ENCODE measurements at regions not wholly inside any gene's neighbourhood (a gene's known extent, or its start where the extent isn't known, plus 50 kb on each side); places are given as distances from the start of the nearest gene placed in this dataset.

GRCh38 chr2:11102466-11102865 lies 52.8 kb upstream of the SLC66A3 start:
- Histone ChIP-seq H2BK15ac (ENCODE audit: low read depth, low read length) (no peak overlapping the region), H3K27me3 (ENCODE audit: insufficient read depth, low read length) (no peaks in the 10 kb centered on the region; the same call in none of the 2 replicates), H2BK5ac (ENCODE audit: insufficient read length, low read length) (no peak overlapping the region), H4K20me1 (ENCODE audit: control insufficient read depth, insufficient read depth, insufficient read length) (no peaks in the 10 kb centered on the region), H3K27ac (ENCODE audit: insufficient read length, low read depth, low read length) (no peak overlapping the region), H3K18ac (ENCODE audit: insufficient read length, low read depth, low read length) (no peak overlapping the region), H3K4me1 (ENCODE audit: insufficient read depth, low read length) (no peaks in the 10 kb centered on the region), H3K79me1 (ENCODE audit: insufficient read depth, low read depth, low read length, poor library complexity, severe bottlenecking) (no peaks in the 10 kb centered on the region), H4K5ac (ENCODE audit: insufficient read length, low read depth, low read length) (no peak overlapping the region), H4K8ac (replicated peaks; ENCODE audit: insufficient read length, low read depth, low read length) (no peak overlapping the region), H3K9me3 (ENCODE audit: control insufficient read depth, low read depth, low read length) (no peaks in the 10 kb centered on the region), H2BK120ac (ENCODE audit: low read depth, low read length, poor library complexity, severe bottlenecking) (no peak overlapping the region), H2BK20ac (ENCODE audit: low read depth, low read length, poor library complexity, severe bottlenecking) (no peak overlapping the region), H3K4ac (ENCODE audit: low read depth, low read length) (no peak overlapping the region), H3K4me2 (ENCODE audit: insufficient read depth, insufficient read length, low read length) (no peak overlapping the region), H2AFZ (ENCODE audit: low read length) (no peak overlapping the region), H3K79me2 (ENCODE audit: insufficient read depth, low read length) (no peaks in the 10 kb centered on the region), H2BK12ac (ENCODE audit: insufficient read length, low read depth, low read length) (no peak overlapping the region), H3K23me2 (ENCODE audit: insufficient read length, low read depth, low read length, poor library complexity, severe bottlenecking) (no peaks in the 10 kb centered on the region), H3K14ac (ENCODE audit: insufficient read depth, low read length) (no peak overlapping the region), H3K9ac (ENCODE audit: extremely low read depth, insufficient read length, low read length) (no peak overlapping the region), H3K23ac (ENCODE audit: insufficient read length, low read depth, low read length) (no peak overlapping the region), H2AK5ac (ENCODE audit: insufficient read length, low read length) (no peak overlapping the region), H3T11ph (ENCODE audit: low read length) (no peak overlapping the region), H4K91ac (ENCODE audit: insufficient read length, low read depth, low read length) (no peak overlapping the region), H3K56ac (ENCODE audit: insufficient read length, low read depth, low read length) (no peak overlapping the region)
- no peak for DNase-seq
- no peaks in the 10 kb centered on the region; a peak in 1 of 5 replicates for H3K9me3 Mint-ChIP-seq
- H3K36me3 Mint-ChIP-seq (ENCODE audit: insufficient read depth in 1 of 3, low read depth in 3 of 3) = no peaks in the 10 kb centered on the region
- H3K4me1 Mint-ChIP-seq = no peaks in the 10 kb centered on the region; a peak in 1 of 4 replicates
- H3K4me3 Mint-ChIP-seq = no peak overlapping the region
- WGBS (ENCODE audit: extremely low coverage, insufficient read length, low lambda C conversion rate) = no CpG with 5 or more reads among the region's 11 CpGs
- TF ChIP-seq CTCF (conservative IDR thresholded peaks at IDR 0.05) = no peak
- peaks cover 6% of the 10 kb centered on the region for H3K27me3 Mint-ChIP-seq (ENCODE audit: low read depth)
- H3K27ac Mint-ChIP-seq = peak overlapping the region in 1 of 3 experiments; percentile 45; a peak in 1 of 7 replicates
